Left hindlimb (tissue), 1 donor: ENCODE measurements at regions not wholly inside any gene's neighbourhood (a gene's known extent, or its start where the extent isn't known, plus 50 kb on each side); places are given as distances from the start of the nearest gene placed in this dataset.
"Not testable (repeated sequence)": the region's sequence is repeated elsewhere in the genome, so short reads cannot be mapped to it uniquely, and the experiment has no call there.

Experiments used
- DNase-seq: peaks from one replicate; pipeline ENCODE4 v3.0.0-alpha.2; 2018

GRCh38 chr20:56730003-56730402 lies 100.9 kb downstream of the TFAP2C start:
- DNase-seq, result no peak

- no peak for DNase-seq
Measured at GRCh38 chr20:56730996-56731395, 101.9 kb downstream of the TFAP2C start.

- no peak for DNase-seq
Measured at GRCh38 chr20:56731476-56731875, 102.4 kb downstream of the TFAP2C start.

- no peak for DNase-seq
Measured at GRCh38 chr20:56733967-56734366, 104.9 kb downstream of the TFAP2C start.

GRCh38 chr20:56735084-56735642 lies 106.1 kb downstream of the TFAP2C start:
- no peak for DNase-seq

GRCh38 chr20:56736285-56736857 lies 107.3 kb downstream of the TFAP2C start:
- no peak for DNase-seq

GRCh38 chr20:56744325-56744821 lies 115.3 kb downstream of the TFAP2C start:
- not testable (repeated sequence) for DNase-seq

GRCh38 chr20:56748476-56749377 lies 119.6 kb downstream of the TFAP2C start:
- no peak for DNase-seq

- DNase-seq, result no peak
Measured at GRCh38 chr20:56750430-56750829, 121.3 kb downstream of the TFAP2C start.

- DNase-seq, result no peak
Measured at GRCh38 chr20:56752274-56752673, 123.2 kb downstream of the TFAP2C start.

- DNase-seq, result no peak
Measured at GRCh38 chr20:56755201-56755600, 126.1 kb downstream of the TFAP2C start.

- DNase-seq, result not testable (repeated sequence)
Measured at GRCh38 chr20:56756658-56757057, 127.6 kb downstream of the TFAP2C start.

- no peak for DNase-seq
Measured at GRCh38 chr20:56758706-56759105, 129.6 kb downstream of the TFAP2C start.

- no peak for DNase-seq
Measured at GRCh38 chr20:56759741-56760278, 130.7 kb downstream of the TFAP2C start.

- DNase-seq, result no peak
Measured at GRCh38 chr20:56760610-56761009, 131.5 kb downstream of the TFAP2C start.

GRCh38 chr20:56761393-56761792 lies 132.3 kb downstream of the TFAP2C start:
- no peak for DNase-seq

GRCh38 chr20:56762401-56762800 lies 133.3 kb downstream of the TFAP2C start:
- no peak for DNase-seq

- no peak for DNase-seq
Measured at GRCh38 chr20:56762829-56763228, 133.7 kb downstream of the TFAP2C start.

GRCh38 chr20:56764671-56765070 lies 135.6 kb downstream of the TFAP2C start:
- no peak for DNase-seq

- no peak for DNase-seq
Measured at GRCh38 chr20:56765172-56766073, 136.3 kb downstream of the TFAP2C start.

GRCh38 chr20:56766528-56766927 lies 137.4 kb downstream of the TFAP2C start:
- DNase-seq, result no peak

GRCh38 chr20:56769921-56770600 lies 141.0 kb downstream of the TFAP2C start:
- DNase-seq, result no peak
